ENCODE measurements at regions not wholly inside any gene's neighbourhood (a gene's known extent, or its start where the extent isn't known, plus 50 kb on each side); places are given as distances from the start of the nearest gene placed in this dataset.

- no peak for TF ChIP-seq CTCF (IDR thresholded peaks at IDR 0.05)
These were observed 481.7 kb upstream of the RUNX1 start for GRCh38 chr21:35530766-35531165.

- no peak for TF ChIP-seq CTCF (IDR thresholded peaks at IDR 0.05)
These were observed 480.2 kb upstream of the RUNX1 start for GRCh38 chr21:35529171-35529863.

- no peak for TF ChIP-seq CTCF (IDR thresholded peaks at IDR 0.05)
These were observed 479.3 kb upstream of the RUNX1 start for GRCh38 chr21:35528116-35529042.

DNA sequence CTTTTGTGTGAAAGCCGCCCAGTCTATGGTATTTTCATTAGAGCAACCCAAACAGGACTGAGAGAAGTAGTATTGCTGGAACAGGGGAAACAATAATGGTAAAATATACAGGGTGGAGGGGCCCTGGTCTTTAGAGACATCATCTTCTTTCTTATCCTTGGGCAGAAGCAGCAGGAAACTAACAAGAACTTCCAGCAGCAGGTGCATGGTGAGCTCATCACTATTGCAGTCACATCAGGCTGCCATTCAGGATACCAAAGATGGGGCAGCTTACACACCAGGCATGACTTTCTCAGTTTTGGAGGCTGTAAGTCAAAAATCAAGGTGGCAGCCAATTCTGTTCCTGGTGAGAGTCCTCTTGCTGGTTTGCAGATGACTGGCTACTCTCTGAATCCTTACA is 478.3 kb upstream of the RUNX1 start:
- no peak for TF ChIP-seq CTCF (IDR thresholded peaks at IDR 0.05)

DNA sequence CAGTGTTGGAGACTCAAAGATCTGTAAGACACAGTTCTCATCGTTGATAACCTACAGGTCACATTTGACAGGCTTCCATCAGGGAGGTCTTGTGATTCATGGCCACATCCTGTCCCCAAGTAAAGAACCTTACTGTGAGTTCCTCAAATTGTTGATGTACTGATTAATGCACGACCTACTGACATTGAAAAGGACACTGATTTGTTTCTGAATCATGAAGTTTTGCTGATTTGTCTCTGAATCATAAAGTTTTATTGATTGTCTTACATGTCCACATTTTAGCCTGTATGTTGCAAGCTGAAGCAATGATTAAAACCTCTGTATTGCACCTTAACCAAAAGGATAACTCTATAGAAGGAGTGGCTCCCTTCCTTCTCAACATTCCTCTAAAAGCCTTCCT is 476.3 kb upstream of the RUNX1 start:
- no peak for TF ChIP-seq CTCF (IDR thresholded peaks at IDR 0.05)

- no peak for TF ChIP-seq CTCF (IDR thresholded peaks at IDR 0.05)
These were observed 472.9 kb upstream of the RUNX1 start for GRCh38 chr21:35521852-35522505.

- no peak for TF ChIP-seq CTCF (IDR thresholded peaks at IDR 0.05)
These were observed 472.2 kb upstream of the RUNX1 start for GRCh38 chr21:35521293-35521692.
